NAMALWA (cell line): ENCODE measurements at regions not wholly inside any gene's neighbourhood (a gene's known extent, or its start where the extent isn't known, plus 50 kb on each side); places are given as distances from the start of the nearest gene placed in this dataset.

Source experiments
- DNase-seq: peaks from one replicate; pipeline ENCODE4 v3.0.0-alpha.2; 2015; ENCODE audit warnings: low spot score

GRCh38 chr9:4435197-4435596, 55.1 kb upstream of the SLC1A1 start:
- DNase-seq = no peak

DNA sequence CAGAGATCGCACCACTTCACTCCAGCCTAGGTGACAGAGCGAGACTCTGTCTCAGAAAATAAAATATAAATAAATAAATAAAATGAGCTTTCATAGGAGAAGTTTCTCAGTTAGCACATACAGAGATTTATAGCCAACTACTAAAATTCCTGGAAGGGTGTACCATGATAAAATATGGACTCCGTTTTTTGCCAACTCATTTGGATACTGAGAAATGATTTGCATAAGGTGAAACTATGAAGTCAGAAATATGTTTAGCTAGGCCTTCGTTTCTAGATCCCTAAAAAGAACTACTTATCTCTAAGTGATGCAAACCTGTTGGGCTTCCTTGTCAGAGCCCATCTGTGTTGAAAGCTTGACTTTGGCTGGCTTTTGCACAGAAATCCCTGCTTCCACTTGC, 56.9 kb upstream of the SLC1A1 start:
- DNase-seq = no peak

DNA sequence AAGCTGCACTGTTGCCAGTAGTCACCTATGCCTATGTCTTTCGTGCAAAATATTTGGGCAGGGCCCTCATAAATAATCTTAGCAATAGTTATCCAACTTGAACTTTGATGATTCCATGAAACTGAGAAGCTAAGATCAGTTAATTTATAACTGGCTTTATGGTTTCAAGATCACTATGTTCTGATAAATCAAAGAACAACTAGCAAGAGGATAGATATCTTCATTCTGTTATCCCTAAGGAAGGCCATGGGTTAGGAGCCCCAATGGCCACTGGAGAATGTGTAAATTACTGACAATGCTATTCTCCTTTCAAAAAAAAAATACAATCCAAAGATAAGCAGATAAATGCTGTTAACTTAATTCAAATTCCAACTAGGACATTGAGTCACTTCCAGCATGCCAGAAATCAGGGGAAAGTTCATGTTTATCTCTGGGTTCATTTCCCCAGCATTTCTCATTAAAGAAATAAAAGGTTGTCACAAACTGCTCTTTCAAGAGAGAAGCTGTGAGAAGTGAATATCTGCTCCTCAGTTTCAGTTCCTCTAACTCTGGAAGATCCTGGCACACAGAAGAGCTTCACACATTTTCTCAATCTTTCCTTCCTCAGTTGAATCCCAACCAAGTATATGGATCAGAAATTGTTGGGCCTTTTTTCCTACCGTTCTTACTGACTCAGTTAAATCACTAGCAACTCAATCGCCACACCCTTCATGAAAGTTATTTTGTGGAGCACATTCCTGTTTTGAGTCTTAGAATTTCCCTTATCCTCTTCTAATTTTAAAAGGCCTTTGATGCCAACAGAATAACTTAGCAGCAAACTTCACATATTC, 59.6 kb upstream of the SLC1A1 start:
- DNase-seq = peak; percentile 38

DNA sequence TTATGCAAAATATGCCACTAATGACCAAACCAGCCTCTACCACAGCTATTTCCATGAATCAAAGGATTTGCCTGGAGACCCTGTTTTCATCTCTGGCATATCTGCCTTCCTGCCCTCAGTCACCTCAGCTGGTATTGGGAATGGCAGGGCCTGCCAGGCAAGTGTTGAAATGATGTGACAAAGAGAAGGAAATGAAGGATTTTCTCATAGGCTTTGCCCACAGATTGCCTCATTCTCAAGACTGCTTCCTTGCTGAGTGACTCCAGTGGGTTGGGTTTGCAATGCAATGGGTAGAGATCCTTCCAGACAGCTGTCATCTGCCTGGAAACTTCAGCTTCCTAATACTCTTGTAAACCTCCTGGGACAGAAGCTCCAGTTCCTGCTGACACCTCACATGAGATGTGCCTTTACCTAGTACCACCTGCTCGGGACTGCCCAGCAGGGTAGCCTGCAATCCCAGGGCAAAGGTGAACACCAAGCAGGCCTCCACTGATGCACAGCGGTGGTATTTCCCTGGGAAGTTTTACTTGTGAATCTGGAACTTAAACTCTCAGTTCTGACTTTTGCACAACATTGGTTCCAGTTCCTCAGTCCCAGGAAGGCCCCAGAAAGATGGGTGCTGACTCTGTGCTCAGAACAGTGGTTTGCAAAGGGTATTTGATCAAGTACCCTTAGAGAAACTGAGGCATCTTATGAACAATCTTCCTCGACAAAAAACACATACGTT, 64.8 kb upstream of the SLC1A1 start:
- DNase-seq = no peak

- DNase-seq = no peak
Observed at GRCh38 chr9:4424891-4425290, 65.4 kb upstream of the SLC1A1 start.

GRCh38 chr9:4424038-4424437, 66.2 kb upstream of the SLC1A1 start:
- no peak for DNase-seq

GRCh38 chr9:4423207-4423610, 67.1 kb upstream of the SLC1A1 start:
- DNase-seq = no peak

- DNase-seq = no peak
Observed at GRCh38 chr9:4422495-4422894, 67.8 kb upstream of the SLC1A1 start.

DNA sequence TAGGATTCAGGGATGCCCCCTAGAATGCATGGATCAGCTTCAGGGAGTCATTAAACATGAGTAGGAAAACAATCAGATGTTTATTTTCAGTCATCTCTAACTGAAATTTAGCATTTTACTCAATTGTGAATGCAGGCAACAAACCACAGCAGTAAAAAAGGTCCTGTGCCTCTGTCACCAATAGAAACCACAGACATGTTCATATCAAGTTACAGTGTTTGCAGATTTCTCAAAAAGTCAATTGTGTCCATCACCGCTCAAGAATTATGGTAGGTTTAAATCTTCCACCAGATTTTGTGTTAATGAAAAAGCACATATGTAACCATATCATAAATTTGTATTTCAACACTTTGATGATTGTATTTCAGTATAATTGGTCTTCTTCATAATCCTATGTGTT, 68.4 kb upstream of the SLC1A1 start:
- no peak for DNase-seq

DNA sequence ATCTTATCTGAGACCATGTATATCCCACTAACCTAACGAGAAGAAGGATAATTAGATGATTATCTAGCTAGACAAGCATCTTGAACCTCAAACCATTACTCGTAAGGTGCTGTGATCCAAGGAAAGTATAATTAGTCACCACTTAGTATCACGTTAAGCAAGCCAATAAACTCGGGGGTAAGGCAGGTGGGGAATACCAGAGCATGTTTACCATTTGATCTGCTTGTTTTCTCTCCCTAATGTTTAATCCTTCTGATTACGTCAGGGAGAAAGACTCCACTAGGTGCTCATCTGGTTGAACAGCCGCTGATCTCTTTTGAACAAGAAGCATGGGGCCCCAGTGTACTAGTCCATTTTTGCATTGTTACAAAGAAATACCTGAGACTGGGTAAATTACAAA, 69.9 kb upstream of the SLC1A1 start:
- DNase-seq = no peak

- no peak for DNase-seq
Observed at GRCh38 chr9:4417578-4418325, 72.5 kb upstream of the SLC1A1 start.

DNA sequence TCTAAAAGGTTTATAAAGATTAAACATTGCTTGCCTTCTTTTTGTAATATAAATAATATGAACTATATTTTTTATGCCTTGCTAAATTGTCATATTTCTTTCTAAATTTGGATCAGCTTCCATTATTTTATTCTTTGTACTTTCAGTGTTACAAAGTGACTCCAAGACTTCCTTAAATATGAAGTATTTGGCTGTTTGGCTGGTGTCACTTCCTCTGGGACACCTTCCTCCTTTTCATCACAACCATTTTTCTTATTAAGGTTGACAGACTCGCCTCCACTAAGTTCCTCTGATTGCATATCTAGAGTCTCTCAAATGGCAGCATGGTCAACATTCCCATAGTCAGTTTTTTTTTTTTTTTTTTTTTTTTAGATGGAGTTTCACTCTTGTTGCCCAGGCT, 73.8 kb upstream of the SLC1A1 start:
- DNase-seq = no peak

DNA sequence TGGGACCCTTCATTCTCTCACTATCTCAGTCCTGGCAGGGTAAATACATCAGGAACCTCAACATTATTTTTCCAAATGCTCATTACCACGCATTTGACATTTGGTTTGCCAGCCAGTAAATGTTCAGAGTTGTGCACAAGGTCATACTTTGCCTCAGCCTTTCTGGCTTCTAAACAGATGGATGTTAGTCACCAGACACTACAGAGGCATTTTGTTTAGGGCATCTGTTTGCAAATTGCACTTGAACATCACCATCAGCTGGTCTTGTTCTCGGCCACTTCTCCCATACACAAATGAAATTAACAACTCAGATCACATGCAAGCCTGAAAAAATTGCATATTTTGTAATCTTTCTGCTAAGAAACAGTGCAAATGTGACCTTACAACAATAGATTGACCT, 75.0 kb upstream of the SLC1A1 start:
- no peak for DNase-seq

- no peak for DNase-seq
Observed at GRCh38 chr9:4413856-4414255, 76.4 kb upstream of the SLC1A1 start.

DNA sequence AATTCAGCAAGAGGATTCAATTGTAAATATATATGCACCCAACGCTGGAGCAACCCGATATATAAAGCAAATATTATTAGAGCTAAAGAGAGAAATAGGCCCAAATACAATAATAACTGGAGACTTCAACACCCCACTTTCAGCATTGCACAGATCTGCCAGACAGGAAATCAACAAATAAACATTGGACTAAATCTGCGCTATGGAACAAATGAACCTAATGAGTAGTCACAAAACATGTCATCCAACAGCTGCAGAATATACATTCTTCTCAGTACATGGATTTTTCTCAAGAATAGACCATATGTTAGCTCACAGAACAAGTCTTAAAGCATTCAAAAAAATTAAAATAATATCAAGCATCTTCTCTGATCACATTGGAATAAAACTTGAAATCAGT, 86.1 kb upstream of the SLC1A1 start:
- DNase-seq = no peak

DNA sequence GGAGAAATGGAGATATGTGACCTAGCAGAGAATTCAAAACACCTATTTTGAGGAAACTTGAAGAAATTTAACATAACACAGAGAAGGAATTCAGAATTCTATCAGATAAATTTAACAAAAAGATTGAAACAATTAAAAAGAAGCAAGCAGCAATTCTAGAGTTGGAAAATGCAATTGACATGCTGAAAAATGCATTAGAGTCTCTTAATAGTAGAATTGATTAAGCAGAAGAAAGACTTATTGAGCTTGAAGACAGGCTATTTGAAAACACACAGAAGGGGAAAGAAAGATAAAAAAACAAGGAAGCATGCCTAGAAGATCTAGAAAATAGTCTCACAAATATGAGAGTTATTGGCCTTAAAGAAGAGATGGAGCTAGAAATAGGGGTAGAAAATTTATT, 87.8 kb upstream of the SLC1A1 start:
- DNase-seq = no peak

GRCh38 chr9:4400731-4401130, 89.5 kb upstream of the SLC1A1 start:
- DNase-seq = no peak

GRCh38 chr9:4397917-4398316, 92.4 kb upstream of the SLC1A1 start:
- no peak for DNase-seq

DNA sequence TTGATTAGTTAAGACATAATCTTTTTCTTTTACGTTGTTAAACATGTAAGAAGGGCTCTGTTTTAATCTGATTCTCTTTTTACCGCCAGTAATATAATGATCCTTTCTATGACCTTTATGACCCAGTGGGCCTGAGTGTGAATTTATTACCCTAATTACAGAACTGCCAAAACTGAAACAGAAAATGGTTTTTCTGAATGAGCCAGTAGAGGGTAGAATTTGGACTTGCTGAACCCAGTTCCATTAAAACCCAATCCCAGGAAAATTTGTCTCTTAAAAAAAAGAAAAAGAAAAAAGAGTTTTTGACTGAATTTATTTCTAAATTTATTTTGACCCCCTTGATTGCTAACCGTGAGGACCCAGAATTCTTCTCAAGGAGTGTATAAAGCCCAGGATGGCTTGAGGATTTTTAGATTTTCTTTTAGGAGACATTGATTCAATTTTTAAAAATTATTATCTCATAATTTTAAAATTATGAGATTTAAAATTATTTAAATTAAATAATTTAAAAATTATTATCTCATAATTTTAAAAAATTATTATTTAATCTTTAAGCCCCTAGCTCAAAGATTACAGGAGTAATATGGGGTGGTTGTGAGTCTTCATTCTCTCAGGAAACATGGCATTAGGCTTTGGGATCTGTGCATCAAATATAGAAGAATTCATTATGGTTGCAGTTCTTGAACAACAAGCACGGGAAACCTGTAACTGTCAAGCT, 94.1 kb upstream of the GLIS3 start:
- DNase-seq = no peak

DNA sequence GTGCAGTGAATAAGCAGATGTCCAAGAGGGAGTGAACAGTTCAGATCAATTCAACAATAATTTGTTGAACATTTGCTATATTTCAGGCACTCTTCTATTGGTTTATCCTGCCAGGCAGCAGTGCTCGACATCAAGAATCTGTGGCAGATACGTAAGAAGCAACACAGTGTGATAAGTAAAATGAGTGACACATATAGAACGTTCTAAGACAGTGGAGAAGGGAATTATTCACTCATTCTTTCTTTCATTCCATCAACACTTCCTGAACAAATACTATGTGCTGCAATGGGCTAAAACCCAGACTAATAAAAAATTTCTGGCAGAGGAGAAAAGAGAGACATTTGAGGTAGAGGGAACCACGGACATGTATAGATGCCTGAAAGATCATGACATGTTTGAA, 89.9 kb upstream of the GLIS3 start:
- DNase-seq = no peak

- DNase-seq = no peak
Observed at GRCh38 chr9:4389003-4389402, 89.1 kb upstream of the GLIS3 start.

DNA sequence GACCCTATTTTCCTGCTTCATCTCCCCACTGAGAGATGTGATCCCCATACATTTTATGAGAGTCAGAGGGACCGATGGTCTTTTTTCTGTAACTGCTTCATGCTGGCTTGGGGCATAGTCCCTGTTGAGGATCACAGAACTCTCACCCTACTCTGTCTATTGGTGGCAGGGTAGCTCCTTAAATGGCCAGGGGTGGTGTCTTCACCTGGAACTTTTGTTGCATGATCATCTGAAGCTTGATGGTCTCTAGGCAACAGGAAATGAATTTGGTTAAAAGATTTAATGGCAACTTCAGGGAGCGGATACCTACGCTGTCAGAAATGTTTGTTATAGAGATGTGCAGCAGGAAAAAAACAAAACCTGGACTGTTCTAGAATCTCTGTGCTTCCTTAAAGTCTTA, 87.0 kb upstream of the GLIS3 start:
- peak; percentile 21 for DNase-seq
